ENCODE measurements at regions not wholly inside any gene's neighbourhood (a gene's known extent, or its start where the extent isn't known, plus 50 kb on each side); places are given as distances from the start of the nearest gene placed in this dataset.

GRCh38 chr15:69713726-69714559, 261.3 kb downstream of the RPLP1 start:
- no peak for DNase-seq (ENCODE audit: low read depth)

DNA sequence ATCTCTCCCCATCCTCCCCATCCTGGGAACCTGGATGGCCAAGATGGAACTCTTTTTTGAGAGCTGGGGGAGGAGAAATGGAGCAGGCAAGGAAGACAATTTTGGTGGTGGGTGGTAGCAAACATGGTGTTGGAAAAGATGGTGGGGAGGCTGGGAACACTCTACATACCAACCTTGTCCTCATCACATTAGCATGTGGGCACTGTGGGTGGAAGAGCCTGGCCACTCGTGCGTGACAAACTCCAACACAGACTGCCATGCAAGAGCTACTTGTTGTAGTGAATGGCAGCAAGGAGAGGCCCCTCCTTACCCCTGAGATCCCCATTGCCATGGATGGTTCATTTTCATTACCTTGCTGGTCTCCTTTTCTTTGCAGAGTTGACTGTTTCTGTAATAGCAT, 262.6 kb downstream of the RPLP1 start:
- DNase-seq (ENCODE audit: low read depth) = no peak

- DNase-seq (ENCODE audit: low read depth) = no peak
Measured at GRCh38 chr15:69718436-69718835, 265.8 kb downstream of the RPLP1 start.

DNA sequence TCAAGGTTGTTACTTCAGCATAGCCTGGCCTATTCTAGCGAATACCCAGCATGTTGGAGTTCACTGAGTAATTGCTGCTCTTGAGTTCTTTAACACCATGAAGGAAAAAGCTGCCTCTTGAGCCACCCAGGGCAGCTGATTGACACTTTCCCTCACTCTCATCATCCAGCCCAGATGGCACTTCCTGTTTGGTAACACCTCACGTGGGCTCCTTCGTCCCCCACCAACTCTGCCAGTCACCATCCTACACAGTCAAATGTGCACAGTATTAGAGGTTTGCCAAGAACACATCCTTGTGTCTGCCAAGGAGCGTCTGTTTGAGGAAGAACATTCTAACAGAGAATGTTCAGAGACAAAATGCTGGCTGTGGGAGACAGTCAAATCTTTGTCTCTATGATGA, 266.3 kb downstream of the RPLP1 start:
- no peak for DNase-seq (ENCODE audit: low read depth)

GRCh38 chr15:69719527-69720240, 267.1 kb downstream of the RPLP1 start:
- DNase-seq (ENCODE audit: low read depth) = no peak

DNA sequence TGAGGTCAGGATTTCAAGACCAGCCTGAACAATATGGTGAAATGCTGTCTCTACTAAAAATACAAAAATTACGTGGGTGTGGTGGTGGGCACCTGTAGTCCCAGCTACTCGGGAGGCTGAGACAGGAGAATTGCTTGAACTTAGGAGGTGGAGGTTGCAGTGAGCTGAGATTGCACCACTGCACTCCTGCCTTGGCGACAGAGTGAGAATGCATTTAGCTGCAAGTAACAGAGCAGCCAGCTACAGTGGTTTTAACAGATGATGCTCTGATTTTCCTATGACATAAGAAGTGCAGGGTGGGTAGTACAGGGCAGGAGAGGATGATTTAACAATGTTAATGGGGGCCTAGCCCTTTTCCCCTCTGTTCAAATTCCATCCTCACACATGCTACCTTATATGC, 267.9 kb downstream of the RPLP1 start:
- DNase-seq (ENCODE audit: low read depth) = no peak

- DNase-seq (ENCODE audit: low read depth) = no peak
Measured at GRCh38 chr15:69722924-69723323, 270.3 kb downstream of the RPLP1 start.

- DNase-seq (ENCODE audit: low read depth) = no peak
Measured at GRCh38 chr15:69723404-69724096, 270.9 kb downstream of the RPLP1 start.

DNA sequence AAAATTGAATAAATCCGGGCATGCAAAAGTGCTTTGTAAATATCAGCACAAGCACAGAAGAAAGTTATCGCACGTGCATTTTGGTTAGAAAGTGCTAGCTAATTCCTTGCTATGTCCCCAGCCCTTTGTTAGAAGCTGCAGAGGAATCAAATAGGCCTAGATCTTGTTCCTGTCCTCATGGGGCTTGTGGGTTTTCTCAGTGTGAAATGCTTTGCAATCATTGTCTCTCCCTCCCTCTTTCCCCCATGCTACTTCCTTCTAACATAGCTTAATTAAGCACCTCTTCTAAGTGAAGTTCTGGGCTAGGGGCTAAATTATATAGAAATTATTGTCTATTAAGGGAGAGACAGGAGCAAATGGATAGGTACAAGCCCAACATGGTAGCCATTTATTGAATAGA, 271.7 kb downstream of the RPLP1 start:
- no peak for DNase-seq (ENCODE audit: low read depth)

DNA sequence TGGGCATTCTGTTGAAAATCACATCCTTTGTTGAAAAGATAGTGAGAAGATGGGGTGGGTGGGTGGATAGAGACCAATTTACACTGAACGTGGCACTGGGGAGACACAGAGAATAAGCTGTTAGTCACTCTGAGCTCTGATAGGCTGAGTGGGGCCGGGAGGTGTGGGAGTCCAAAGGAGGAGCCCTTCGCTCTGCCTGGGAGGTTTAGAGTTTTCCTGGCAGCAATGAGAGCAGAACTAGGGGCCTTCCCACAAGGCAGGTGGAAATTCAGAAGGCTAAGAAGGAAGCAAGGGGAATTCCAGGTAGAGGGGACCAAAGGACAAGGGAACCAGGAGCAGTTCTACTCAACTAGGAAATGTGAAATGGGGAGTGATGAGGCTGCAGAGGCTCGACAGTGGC, 272.7 kb downstream of the RPLP1 start:
- no peak for DNase-seq (ENCODE audit: low read depth)

GRCh38 chr15:69725957-69726356, 273.3 kb downstream of the RPLP1 start:
- no peak for DNase-seq (ENCODE audit: low read depth)

- DNase-seq (ENCODE audit: low read depth) = no peak
Measured at GRCh38 chr15:69727121-69727924, 274.7 kb downstream of the RPLP1 start.

DNA sequence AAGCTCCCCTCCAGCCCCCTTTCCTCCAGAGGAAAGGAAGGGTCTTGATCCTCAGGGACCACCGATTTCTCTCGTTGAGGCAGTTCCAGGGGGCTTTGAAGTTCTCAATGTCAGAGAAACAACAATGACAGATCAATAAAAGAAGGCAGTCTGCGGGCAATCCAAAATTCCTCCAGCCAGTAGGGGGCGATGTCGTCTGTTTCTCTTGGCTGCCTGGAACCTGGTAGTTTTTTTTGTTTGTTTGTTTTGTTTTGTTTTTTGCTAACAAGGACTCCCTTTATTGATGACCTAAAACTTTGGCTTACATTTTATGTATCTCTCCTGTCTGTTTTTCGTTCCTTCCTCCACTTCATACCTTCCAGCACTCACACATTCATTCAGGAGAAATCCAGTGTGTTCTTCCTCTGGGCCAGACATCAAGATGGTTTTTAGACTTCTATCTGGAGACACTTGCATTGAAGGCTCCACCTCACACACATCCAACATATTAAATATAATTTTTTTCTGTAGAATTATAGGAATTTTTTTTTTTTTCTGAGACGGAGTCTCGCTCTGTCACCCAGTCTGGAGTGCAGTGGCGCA, 276.6 kb downstream of the RPLP1 start:
- DNase-seq (ENCODE audit: low read depth) = no peak

DNA sequence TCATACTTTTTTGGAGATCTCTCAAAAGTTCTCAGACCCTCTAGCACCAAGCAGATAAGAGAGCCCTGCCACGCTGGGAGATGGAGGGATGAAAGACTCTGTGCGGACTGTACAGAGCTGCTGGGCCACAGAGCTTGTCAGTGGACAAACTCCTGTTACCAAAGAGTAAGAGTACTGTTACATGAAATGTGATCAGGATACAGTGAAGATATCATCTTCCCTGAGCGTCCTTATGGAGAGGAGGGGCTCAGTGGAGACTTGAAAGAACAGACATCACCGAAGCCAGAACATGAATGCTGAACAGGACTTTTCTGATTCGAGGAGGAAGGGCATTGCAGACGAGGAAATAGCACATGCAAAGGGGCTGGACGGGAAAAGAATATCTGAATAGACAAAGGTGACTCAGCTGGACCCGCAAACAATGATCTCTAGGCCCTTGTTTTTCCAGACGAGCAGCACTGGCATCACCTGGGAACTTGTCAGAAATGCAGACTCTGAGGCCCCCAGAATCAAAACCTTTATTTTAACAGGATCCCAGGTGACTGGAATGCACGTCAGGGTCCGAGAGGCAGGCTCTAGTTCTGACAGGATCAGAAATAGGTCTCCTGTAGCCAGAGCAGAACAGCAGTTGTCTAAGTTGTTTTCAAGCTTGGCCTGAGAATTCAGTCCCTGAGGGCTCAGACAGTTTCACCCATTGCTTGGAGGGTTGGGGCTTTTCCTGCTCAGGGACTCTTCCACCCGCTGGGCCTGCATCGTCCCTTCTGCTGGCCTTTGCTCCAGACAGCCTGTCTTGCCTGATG, 277.9 kb downstream of the RPLP1 start:
- DNase-seq (ENCODE audit: low read depth) = no peak

DNA sequence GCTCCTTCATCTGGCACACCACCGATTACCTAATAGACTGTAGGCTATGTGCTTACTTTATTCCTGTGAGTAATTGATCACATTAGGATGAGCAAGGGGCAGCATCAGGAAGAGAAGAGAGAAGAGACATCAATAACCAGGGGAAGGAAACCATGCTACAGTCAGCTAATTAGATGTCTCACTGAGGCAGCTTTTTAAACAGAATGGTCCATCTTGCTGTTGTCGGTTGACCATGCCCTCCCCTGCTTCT, 278.4 kb downstream of the RPLP1 start:
- DNase-seq (ENCODE audit: low read depth) = no peak

GRCh38 chr15:69731581-69731980, 279.0 kb downstream of the RPLP1 start:
- DNase-seq (ENCODE audit: low read depth) = no peak

DNA sequence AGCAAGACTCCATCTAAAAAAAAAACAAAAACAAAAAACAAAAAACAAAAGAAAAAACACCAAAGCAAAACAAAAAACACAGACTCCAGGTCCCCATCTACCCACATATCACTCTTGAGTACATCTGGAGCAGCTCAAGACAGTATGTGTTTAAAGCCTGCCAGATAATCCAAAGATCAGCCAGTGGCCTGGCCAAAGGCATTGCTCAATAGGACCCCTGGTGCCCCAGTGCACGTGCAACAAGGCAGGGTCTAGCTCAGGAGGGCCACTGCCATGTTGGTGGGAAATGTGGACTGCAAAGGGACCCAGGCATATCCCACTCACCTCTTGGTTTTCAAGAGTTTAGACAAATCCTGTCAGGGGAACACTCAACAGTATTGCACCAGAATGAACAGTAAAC, 279.5 kb downstream of the RPLP1 start:
- DNase-seq (ENCODE audit: low read depth) = no peak

DNA sequence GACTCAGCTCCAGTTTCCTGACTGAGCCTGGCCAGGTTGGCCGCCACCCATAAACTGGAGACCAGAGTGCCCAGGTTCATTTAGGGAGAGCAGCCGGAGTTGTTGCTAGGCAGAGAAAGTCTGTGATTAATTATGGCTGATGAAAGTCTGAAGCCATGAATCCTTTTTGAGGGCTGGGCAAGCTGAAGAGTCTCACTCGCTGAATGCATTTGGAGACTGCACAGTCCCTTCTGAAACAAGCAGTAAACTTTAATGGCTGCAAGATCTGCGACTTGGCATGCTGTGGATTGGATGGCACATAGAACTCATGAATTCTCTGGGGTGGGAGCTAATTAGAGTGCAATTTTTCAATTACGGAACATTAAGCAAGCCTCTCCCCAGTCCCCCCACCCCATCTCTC, 282.1 kb downstream of the RPLP1 start:
- DNase-seq (ENCODE audit: low read depth) = no peak

GRCh38 chr15:69735121-69735520, 282.5 kb downstream of the RPLP1 start:
- DNase-seq (ENCODE audit: low read depth) = no peak

DNA sequence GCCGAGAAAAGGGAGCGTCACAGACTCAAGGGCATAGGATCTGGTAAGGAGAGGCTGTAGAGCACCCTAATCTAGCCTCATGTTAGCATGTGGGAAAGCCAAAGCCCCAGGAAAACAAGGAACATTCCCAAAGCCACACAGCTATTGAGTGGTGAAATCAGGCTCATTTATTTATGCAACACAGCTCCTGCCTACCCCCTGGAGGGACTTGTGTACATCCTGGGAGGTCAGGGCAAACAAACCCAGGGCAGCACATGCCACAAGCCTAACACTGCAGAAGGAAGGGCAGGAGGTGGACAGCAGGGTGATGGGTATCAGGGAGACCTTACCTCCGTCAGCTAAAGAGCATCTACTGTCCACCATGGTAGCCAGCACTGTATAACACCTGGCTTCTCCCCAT, 283.5 kb downstream of the RPLP1 start:
- no peak for DNase-seq (ENCODE audit: low read depth)

- no peak for DNase-seq (ENCODE audit: low read depth)
Measured at GRCh38 chr15:69737916-69738315, 285.3 kb downstream of the RPLP1 start.
